C4-2B (cell line): ENCODE measurements at regions not wholly inside any gene's neighbourhood (a gene's known extent, or its start where the extent isn't known, plus 50 kb on each side); places are given as distances from the start of the nearest gene placed in this dataset.

Experiments used
- ZFX ChIP-seq: fragments of 450-650 bp; IDR thresholded peaks from 2 replicates; pipeline ENCODE4 v1.6.1; 2017
- TF ChIP-seq, protein P1 (sequence below): fragments of 450-650 bp; conservative IDR thresholded peaks from 2 replicates; pipeline ENCODE4 v1.5.1; 2017; ENCODE audit warnings: mild to moderate bottlenecking

DNA sequence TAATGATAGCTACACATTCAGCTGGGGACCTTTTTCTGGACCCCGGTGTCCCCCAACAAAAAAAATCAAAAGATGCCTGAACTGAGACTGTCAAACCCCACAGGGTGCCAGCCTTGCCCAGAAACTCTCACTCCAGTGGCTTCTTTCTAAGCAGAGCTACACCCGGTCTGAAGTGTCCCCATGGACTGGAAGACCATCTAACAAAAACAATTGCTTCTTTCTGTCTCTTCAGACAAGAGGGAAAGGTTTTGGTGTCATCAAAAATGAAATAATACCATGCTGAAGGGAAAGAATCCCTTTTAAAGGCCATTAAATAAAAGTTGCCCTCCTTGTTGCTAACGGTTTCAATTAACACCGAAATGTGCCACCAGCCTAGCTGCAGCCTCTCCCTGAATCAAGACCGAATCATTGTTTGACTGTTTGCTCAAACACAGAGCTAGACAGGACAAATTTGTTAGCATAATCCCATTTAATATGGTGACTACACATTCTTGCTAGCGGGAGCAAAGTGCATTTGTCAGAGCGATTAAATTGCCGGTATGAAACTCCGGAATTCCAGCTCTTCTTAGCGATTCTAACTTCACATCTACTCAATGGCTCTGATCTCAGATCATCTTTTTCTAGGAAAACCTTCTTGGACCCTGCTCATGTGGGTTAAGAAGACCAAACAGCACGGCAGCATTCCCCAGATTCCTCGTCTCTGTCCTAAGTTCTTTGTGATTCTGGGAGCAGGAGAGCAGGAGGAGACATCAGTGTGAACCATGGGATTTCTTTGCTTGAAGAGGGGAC lies 397.5 kb upstream of the PRKCQ start:
- TF ChIP-seq, protein P1, sequence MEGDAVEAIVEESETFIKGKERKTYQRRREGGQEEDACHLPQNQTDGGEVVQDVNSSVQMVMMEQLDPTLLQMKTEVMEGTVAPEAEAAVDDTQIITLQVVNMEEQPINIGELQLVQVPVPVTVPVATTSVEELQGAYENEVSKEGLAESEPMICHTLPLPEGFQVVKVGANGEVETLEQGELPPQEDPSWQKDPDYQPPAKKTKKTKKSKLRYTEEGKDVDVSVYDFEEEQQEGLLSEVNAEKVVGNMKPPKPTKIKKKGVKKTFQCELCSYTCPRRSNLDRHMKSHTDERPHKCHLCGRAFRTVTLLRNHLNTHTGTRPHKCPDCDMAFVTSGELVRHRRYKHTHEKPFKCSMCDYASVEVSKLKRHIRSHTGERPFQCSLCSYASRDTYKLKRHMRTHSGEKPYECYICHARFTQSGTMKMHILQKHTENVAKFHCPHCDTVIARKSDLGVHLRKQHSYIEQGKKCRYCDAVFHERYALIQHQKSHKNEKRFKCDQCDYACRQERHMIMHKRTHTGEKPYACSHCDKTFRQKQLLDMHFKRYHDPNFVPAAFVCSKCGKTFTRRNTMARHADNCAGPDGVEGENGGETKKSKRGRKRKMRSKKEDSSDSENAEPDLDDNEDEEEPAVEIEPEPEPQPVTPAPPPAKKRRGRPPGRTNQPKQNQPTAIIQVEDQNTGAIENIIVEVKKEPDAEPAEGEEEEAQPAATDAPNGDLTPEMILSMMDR = no peak
- no peak for TF ChIP-seq ZFX
